SK-N-SH (cell line): ENCODE measurements at regions not wholly inside any gene's neighbourhood (a gene's known extent, or its start where the extent isn't known, plus 50 kb on each side); places are given as distances from the start of the nearest gene placed in this dataset.

Experiments
- CTCF ChIA-PET: fragments of 300-600, 350-600 bp; formaldehyde crosslinking; extraction: SDS; loops from one replicate; lab custom pipeline; 2021; lab: Yijun Ruan, JAX
- POLR2A ChIA-PET: fragments of 350-600 bp; sonication (Branson Sonifier 250); formaldehyde crosslinking; extraction: SDS; loops from one replicate; lab custom pipeline; 2020; ENCODE audit warnings: antibody characterized with exemption, inconsistent platforms; lab: Yijun Ruan, JAX
- DNase-seq: peaks from one replicate; pipeline ENCODE4 v3.0.0; 2012
- H2AFZ ChIP-seq: fragments of 200-600 bp; sonication (generic); 2 replicates; pipeline ENCODE4 v1.8.1; 2016; ENCODE audit warnings: antibody characterized with exemption, mild to moderate bottlenecking, low read depth
- H3F3A ChIP-seq: fragments of 200-600 bp; sonication (generic); replicated peaks from 2 replicates; pipeline ENCODE3; 2016; ENCODE audit warnings: antibody characterized with exemption, mild to moderate bottlenecking; ENCODE audit not compliant: insufficient read depth
- H3K27ac ChIP-seq, 2 experiments: fragments of 200-500 bp in 1 of 2; fragments of 200-600 bp in 1 of 2; sonication (Bioruptor generic) in 1 of 2; sonication (generic), shearing (Covaris generic) in 1 of 2; 2 replicates each; pipeline versions ENCODE4 v1.5.1 to v1.6.1; 2014 to 2016; ENCODE audit warnings: low read depth in 2 of 2, inconsistent platforms in 1 of 2, low read length in 1 of 2, mild to moderate bottlenecking in 1 of 2, mixed read lengths in 1 of 2
- H3K27me3 ChIP-seq: fragments of 200-600 bp; sonication (generic), shearing (Covaris generic); 2 replicates; pipeline ENCODE4 v1.6.1; 2016; ENCODE audit warnings: mixed run types; ENCODE audit not compliant: insufficient read depth
- H3K36me3 ChIP-seq, 2 experiments: fragments of 200-500 bp in 1 of 2; fragments of 200-600 bp in 1 of 2; sonication (Bioruptor generic) in 1 of 2; sonication (generic) in 1 of 2; replicated peaks in 1 of 2; 2 replicates each; pipeline versions ENCODE3 to v1.5.1; 2014 to 2016; ENCODE audit warnings: low read length in 1 of 2, mild to moderate bottlenecking in 1 of 2; ENCODE audit not compliant: insufficient read depth in 2 of 2, control insufficient read depth in 1 of 2
- H3K4me1 ChIP-seq, 2 experiments: fragments of 200-500 bp in 1 of 2; fragments of 200-600 bp in 1 of 2; sonication (Bioruptor generic) in 1 of 2; sonication (generic), shearing (Covaris generic) in 1 of 2; 2 replicates each; pipeline versions ENCODE4 v1.5.1 to v1.6.1; 2014 to 2016; ENCODE audit warnings: low read depth in 1 of 2, low read length in 1 of 2, mixed run types in 1 of 2; ENCODE audit not compliant: insufficient read depth in 2 of 2, control insufficient read depth in 1 of 2
- H3K4me2 ChIP-seq: fragments of 200-600 bp; sonication (generic), shearing (Covaris generic); 2 replicates; pipeline ENCODE4 v1.6.1; 2017; ENCODE audit warnings: mixed run types
- H3K4me3 ChIP-seq, 2 experiments: fragments of 200-500 bp in 1 of 2; fragments of 200-600 bp in 1 of 2; sonication (Bioruptor generic) in 1 of 2; sonication (generic), shearing (Covaris generic) in 1 of 2; 2 replicates each; pipeline versions ENCODE4 v1.5.1 to v1.8.1; 2014 to 2016; ENCODE audit warnings: low read depth in 2 of 2, inconsistent platforms in 1 of 2, low read length in 1 of 2, mild to moderate bottlenecking in 1 of 2, mixed read lengths in 1 of 2, moderate library complexity in 1 of 2
- H3K79me2 ChIP-seq: fragments of 200-600 bp; sonication (generic); 2 replicates; pipeline ENCODE4 v1.8.1; 2017; ENCODE audit warnings: mild to moderate bottlenecking; ENCODE audit not compliant: insufficient read depth
- H3K9ac ChIP-seq: fragments of 200-600 bp; sonication (generic); 2 replicates; pipeline ENCODE4 v1.6.1; 2017; ENCODE audit warnings: mixed run types
- H3K9me2 ChIP-seq: fragments of 200-600 bp; sonication (generic); 2 replicates; pipeline ENCODE4 v1.6.1; 2017; ENCODE audit warnings: mixed run types
- H3K9me3 ChIP-seq: fragments of 200-600 bp; sonication (generic); 2 replicates; pipeline ENCODE4 v1.6.1; 2017; ENCODE audit warnings: mixed run types, mild to moderate bottlenecking, moderate library complexity
- H4K20me1 ChIP-seq: fragments of 200-600 bp; sonication (generic); 2 replicates; pipeline ENCODE4 v1.6.1; 2017; ENCODE audit warnings: mild to moderate bottlenecking, mixed run types; ENCODE audit not compliant: insufficient read depth
- CTCF ChIP-seq: fragments of 200-600 bp; sonication (generic); IDR thresholded peaks from 2 replicates; pipeline ENCODE4 v1.6.1; 2017; ENCODE audit warnings: antibody characterized with exemption, mild to moderate bottlenecking, moderate library complexity
- ELF1 ChIP-seq: IDR thresholded peaks from 2 replicates; pipeline ENCODE4 v1.4.0; 2012
- FOXJ3 ChIP-seq: sonication (generic); formaldehyde crosslinking; IDR thresholded peaks from 2 replicates; pipeline ENCODE4 v1.5.1; 2020; ENCODE audit warnings: mild to moderate bottlenecking, missing genetic modification reagents
- FOXM1 ChIP-seq: IDR thresholded peaks from 2 replicates; pipeline ENCODE4 v1.4.0; 2012; ENCODE audit warnings: low read depth, mild to moderate bottlenecking
- IRF3 ChIP-seq: fragments of 150-350 bp; IDR thresholded peaks from 2 replicates; pipeline ENCODE4 v1.6.1; 2016; ENCODE audit warnings: mild to moderate bottlenecking, low read depth, low read length
- POLR2AphosphoS5 ChIP-seq: IDR thresholded peaks from 2 replicates; pipeline ENCODE4 v1.6.1; 2012; ENCODE audit warnings: low read depth, low read length
- RAD21 ChIP-seq: IDR thresholded peaks from 2 replicates; pipeline ENCODE4 v1.6.1; 2012; ENCODE audit warnings: mild to moderate bottlenecking, low read length
- RFX5 ChIP-seq: IDR thresholded peaks from 2 replicates; pipeline ENCODE4 v1.6.1; 2012; ENCODE audit warnings: mild to moderate bottlenecking, improper control_type of control experiment, low read length
- SIN3A ChIP-seq: IDR thresholded peaks from 2 replicates; pipeline ENCODE4 v1.6.1; 2012; ENCODE audit warnings: low read depth, mild to moderate bottlenecking, low read length, moderate library complexity, borderline replicate concordance
- SMC3 ChIP-seq: IDR thresholded peaks from 2 replicates; pipeline ENCODE4 v1.6.1; 2012; ENCODE audit warnings: low read depth, low read length, improper control_type of control experiment
- TCF12 ChIP-seq: IDR thresholded peaks from 2 replicates; pipeline ENCODE4 v1.4.0; 2012
- YY1 ChIP-seq: IDR thresholded peaks from 2 replicates; pipeline ENCODE4 v1.4.0; 2012; ENCODE audit warnings: low read depth, mild to moderate bottlenecking
- WGBS: methylation state at CpG from one replicate; pipeline ENCODE4 v1.1.6; 2017; ENCODE audit warnings: low lambda C conversion rate; 5-methylcytosine and 5-hydroxymethylcytosine counted together

- Histone ChIP-seq H3F3A (no peaks in the 10 kb centered on the region), H3K4me2 (no peak overlapping the region), H3K4me1 (peaks cover 0 to 4% of the 10 kb centered on the region in 2 experiments; a peak in 1 of 4 replicates), H3K9me2 (no peaks in the 10 kb centered on the region), H3K9ac (no peak overlapping the region), H3K4me3 (no peak overlapping the region), H2AFZ (no peak overlapping the region), H3K27me3 (peaks cover 55% of the 10 kb centered on the region), H3K36me3 (no peaks in the 10 kb centered on the region), H3K9me3 (no peaks in the 10 kb centered on the region), H4K20me1 (no peaks in the 10 kb centered on the region), H3K79me2 (no peaks in the 10 kb centered on the region), H3K27ac (no peak overlapping the region)
- peak; percentile 18; the same call in 1 of the 2 replicates for TF ChIP-seq CTCF
- TF ChIP-seq RFX5 = no peak
- no peak for TF ChIP-seq FOXM1
- peak; percentile 38 for TF ChIP-seq RAD21
- WGBS = 37% methylated on average over 9 of the region's 9 CpGs
- CTCF ChIA-PET = interaction anchor here (0.7 to 1.5 kb wide), 6 partner anchors 12 to 467 kb away, joined by 3 to 13 read pairs (median 3); no protein-coding TSS in a partner anchor
- POLR2A ChIA-PET = no interaction called here
- peak; percentile 59 for DNase-seq
Measured at GRCh38 chr15:29568840-29569532, 253.3 kb downstream of the TJP1 start.

GRCh38 chr15:29567336-29567735 lies 254.9 kb downstream of the TJP1 start:
- Histone ChIP-seq H3K4me1 (peaks cover 0 to 4% of the 10 kb centered on the region in 2 experiments; a peak in 1 of 4 replicates), H3K9me3 (no peaks in the 10 kb centered on the region), H3K27me3 (peaks cover 44% of the 10 kb centered on the region), H3K9ac (no peak overlapping the region), H3K27ac (no peak overlapping the region), H3K4me3 (no peak overlapping the region), H3K9me2 (no peaks in the 10 kb centered on the region), H3K79me2 (no peaks in the 10 kb centered on the region), H2AFZ (no peak overlapping the region), H3F3A (no peaks in the 10 kb centered on the region), H4K20me1 (no peaks in the 10 kb centered on the region), H3K36me3 (no peaks in the 10 kb centered on the region), H3K4me2 (no peak overlapping the region)
- DNase-seq = no peak
- ChIA-PET POLR2A (no interaction called here), CTCF (no interaction called here)
- TF ChIP-seq ELF1 (no peak), RAD21 (no peak), SIN3A (no peak), FOXJ3 (no peak), IRF3 (no peak), YY1 (no peak), FOXM1 (no peak), TCF12 (no peak), CTCF (no peak), POLR2AphosphoS5 (no peak), SMC3 (no peak)
- WGBS = 13% methylated on average over 1 of the region's 1 CpG
